RPMI7951 (cell line): ENCODE measurements at regions not wholly inside any gene's neighbourhood (a gene's known extent, or its start where the extent isn't known, plus 50 kb on each side); places are given as distances from the start of the nearest gene placed in this dataset.
A peak's percentile ranks its signal among the peaks of the same experiment; 100 is the strongest.

Experiments used
- DNase-seq: peaks from one replicate; pipeline ENCODE4 v3.0.0-alpha.2; 2012; ENCODE audit warnings: low read depth

GRCh38 chr12:91577586-91578539 is 395.2 kb upstream of the DCN start:
- peak; percentile 26 for DNase-seq

GRCh38 chr12:91576432-91576831 is 393.8 kb upstream of the DCN start:
- DNase-seq, result no peak

- no peak for DNase-seq
Observed at GRCh38 chr12:91575630-91576029, 393.0 kb upstream of the DCN start.

GRCh38 chr12:91574975-91575374 is 392.4 kb upstream of the DCN start:
- DNase-seq, result no peak

- DNase-seq, result peak; percentile 17
Observed at GRCh38 chr12:91574391-91574790, 391.8 kb upstream of the DCN start.

GRCh38 chr12:91572869-91573268 is 390.3 kb upstream of the DCN start:
- no peak for DNase-seq

- DNase-seq, result no peak
Observed at GRCh38 chr12:91567100-91567485, 384.5 kb upstream of the DCN start.

- DNase-seq, result no peak
Observed at GRCh38 chr12:91566328-91567099, 383.9 kb upstream of the DCN start.

GRCh38 chr12:91565846-91566245 is 383.2 kb upstream of the DCN start:
- DNase-seq, result no peak

GRCh38 chr12:91565246-91565645 is 382.6 kb upstream of the DCN start:
- DNase-seq, result no peak

GRCh38 chr12:91563011-91563765 is 380.6 kb upstream of the DCN start:
- DNase-seq, result no peak

GRCh38 chr12:91562476-91562875 is 379.9 kb upstream of the DCN start:
- peak; percentile 6 for DNase-seq

- DNase-seq, result no peak
Observed at GRCh38 chr12:91561958-91562325, 379.3 kb upstream of the DCN start.

GRCh38 chr12:91561301-91561957 is 378.8 kb upstream of the DCN start:
- no peak for DNase-seq

- DNase-seq, result no peak
Observed at GRCh38 chr12:91556909-91557308, 374.3 kb upstream of the DCN start.

- no peak for DNase-seq
Observed at GRCh38 chr12:91555436-91556415, 373.1 kb upstream of the DCN start.

GRCh38 chr12:91551927-91552326 is 369.3 kb upstream of the DCN start:
- no peak for DNase-seq

GRCh38 chr12:91551242-91551641 is 368.6 kb upstream of the DCN start:
- no peak for DNase-seq

- no peak for DNase-seq
Observed at GRCh38 chr12:91542666-91543065, 360.0 kb upstream of the DCN start.

GRCh38 chr12:91542067-91542466 is 359.4 kb upstream of the DCN start:
- no peak for DNase-seq
